ENCODE measurements at regions not wholly inside any gene's neighbourhood (a gene's known extent, or its start where the extent isn't known, plus 50 kb on each side); places are given as distances from the start of the nearest gene placed in this dataset.

DNA sequence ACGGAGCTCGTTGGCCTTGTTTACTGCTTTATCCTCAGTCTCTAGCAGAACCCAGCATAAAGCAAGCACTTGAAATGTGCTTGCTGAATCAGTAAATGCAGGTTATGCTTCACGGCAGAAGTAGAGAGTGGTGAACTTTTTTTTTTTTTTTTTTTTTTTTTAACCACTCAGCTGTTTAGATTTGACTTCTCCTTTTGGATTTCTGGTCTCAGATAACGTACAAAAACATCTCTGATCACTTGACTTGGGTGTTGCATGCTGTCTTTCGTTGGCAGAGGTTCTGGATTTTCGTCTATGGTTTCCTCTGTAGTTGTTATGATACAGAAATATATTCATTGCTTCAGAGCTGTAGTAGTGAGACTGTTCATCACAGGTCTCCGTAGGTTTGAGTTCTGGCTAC lies 242.5 kb upstream of the HABP2 start:
- DNase-seq (ENCODE audit: low read depth, low spot score) = no peak
- TF ChIP-seq, protein P1, sequence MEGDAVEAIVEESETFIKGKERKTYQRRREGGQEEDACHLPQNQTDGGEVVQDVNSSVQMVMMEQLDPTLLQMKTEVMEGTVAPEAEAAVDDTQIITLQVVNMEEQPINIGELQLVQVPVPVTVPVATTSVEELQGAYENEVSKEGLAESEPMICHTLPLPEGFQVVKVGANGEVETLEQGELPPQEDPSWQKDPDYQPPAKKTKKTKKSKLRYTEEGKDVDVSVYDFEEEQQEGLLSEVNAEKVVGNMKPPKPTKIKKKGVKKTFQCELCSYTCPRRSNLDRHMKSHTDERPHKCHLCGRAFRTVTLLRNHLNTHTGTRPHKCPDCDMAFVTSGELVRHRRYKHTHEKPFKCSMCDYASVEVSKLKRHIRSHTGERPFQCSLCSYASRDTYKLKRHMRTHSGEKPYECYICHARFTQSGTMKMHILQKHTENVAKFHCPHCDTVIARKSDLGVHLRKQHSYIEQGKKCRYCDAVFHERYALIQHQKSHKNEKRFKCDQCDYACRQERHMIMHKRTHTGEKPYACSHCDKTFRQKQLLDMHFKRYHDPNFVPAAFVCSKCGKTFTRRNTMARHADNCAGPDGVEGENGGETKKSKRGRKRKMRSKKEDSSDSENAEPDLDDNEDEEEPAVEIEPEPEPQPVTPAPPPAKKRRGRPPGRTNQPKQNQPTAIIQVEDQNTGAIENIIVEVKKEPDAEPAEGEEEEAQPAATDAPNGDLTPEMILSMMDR (IDR thresholded peaks at IDR 0.05; ENCODE audit: low read depth, low read length) = no peak
- no peak overlapping the region for H3K4me3 ChIP-seq (ENCODE audit: low read depth, low read length)
- in situ Hi-C loops (cut with HindIII; ENCODE audit: low sequenced_read_pairs) = no loop called here

DNA sequence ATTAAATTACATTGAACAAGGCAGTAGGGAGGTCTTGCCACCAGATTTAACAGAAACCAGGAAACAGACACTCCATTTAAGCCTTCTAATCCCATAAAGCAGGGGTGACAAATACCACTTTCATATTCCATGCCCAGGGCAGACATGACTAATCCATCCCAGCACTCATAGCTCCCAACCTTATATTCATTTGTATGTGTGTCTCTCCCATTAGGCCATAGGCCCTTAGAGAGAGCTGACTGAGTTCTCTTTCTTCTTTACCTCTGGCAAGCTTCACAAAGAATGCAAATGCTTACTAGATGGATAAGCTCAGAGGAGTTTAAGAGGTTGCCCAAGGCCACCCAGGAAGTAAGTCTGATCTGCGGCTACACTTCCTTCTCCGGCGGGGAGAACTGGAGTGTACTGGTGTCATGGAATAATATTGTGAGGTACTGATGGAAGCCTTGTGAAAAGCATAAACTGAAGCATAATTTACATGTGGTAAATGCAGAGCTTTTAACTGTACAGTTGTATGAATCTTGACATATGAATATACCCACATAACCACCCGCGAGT lies 239.7 kb upstream of the HABP2 start:
- no peak overlapping the region for H3K4me3 ChIP-seq (ENCODE audit: low read depth, low read length)
- no peak for DNase-seq (ENCODE audit: low read depth, low spot score)
- TF ChIP-seq, protein P1 (IDR thresholded peaks at IDR 0.05; ENCODE audit: low read depth, low read length) = no peak
- in situ Hi-C loops (cut with HindIII; ENCODE audit: low sequenced_read_pairs) = no loop called here

DNA sequence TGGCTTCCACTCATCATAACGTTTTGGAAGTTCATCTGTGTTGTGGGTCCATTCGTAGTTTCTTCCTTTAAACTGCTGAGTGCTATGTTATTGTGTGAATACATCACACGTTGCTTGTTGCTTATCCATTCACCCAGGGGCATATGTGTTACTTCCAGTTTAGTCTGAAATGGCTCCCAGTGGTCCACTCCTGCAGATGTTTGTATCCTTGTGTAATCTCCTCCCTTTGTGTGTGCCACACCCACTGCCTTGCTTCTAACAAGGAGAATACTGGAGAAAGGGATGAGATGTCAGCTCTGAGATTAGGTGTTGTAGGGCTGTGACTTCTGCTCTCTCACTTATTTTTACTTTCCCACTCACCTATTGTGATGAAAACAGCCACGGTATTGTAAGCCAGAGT lies 239.1 kb upstream of the HABP2 start:
- no peak for DNase-seq (ENCODE audit: low read depth, low spot score)
- TF ChIP-seq, protein P1 (IDR thresholded peaks at IDR 0.05; ENCODE audit: low read depth, low read length) = no peak
- in situ Hi-C loops (cut with HindIII; ENCODE audit: low sequenced_read_pairs) = no loop called here
- no peak overlapping the region for H3K4me3 ChIP-seq (ENCODE audit: low read depth, low read length)

DNA sequence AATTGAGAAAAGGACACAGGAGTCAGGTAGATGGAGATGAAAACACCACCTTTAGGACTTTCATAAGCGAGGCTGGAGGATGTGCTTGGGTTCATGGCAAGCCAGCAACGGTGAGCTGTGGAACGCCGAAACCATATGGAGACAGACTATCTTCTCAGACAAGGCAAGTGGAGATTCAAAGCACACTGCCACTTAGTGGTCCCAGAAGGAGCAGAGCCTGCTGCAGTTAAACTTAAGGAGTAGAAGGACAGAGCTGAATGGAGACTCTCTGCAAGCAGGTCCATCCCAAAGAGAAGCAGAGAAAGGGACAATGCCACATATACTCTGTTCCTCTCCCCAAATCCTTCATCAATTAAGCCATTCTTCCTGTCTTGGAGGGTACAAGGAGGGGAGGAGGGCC lies 236.3 kb upstream of the HABP2 start:
- TF ChIP-seq, protein P1 (IDR thresholded peaks at IDR 0.05; ENCODE audit: low read depth, low read length) = no peak
- in situ Hi-C loops (cut with HindIII; ENCODE audit: low sequenced_read_pairs) = no loop called here
- no peak overlapping the region for H3K4me3 ChIP-seq (ENCODE audit: low read depth, low read length)
- DNase-seq (ENCODE audit: low read depth, low spot score) = no peak

DNA sequence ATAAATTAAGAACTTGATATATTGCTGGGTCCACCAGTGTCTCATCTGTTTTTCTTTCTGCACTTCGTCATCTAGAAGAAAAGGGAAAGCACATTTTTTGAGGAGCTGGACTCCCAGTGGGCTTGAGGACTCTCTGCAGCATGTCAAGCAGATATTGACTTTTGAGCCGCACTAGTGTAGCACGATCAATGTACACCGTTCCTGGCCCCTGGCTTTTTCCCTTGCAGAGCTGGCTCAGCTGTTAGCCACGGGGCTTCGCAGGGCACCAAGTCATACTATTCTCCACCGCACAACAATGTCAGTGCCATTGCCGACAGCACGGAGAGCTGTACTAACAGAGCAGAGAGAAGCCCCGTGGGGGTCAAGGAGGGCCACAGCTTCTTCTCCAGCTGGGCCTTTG lies 235.4 kb upstream of the HABP2 start:
- no peak overlapping the region for H3K4me3 ChIP-seq (ENCODE audit: low read depth, low read length)
- TF ChIP-seq, protein P1 (IDR thresholded peaks at IDR 0.05; ENCODE audit: low read depth, low read length) = no peak

DNA sequence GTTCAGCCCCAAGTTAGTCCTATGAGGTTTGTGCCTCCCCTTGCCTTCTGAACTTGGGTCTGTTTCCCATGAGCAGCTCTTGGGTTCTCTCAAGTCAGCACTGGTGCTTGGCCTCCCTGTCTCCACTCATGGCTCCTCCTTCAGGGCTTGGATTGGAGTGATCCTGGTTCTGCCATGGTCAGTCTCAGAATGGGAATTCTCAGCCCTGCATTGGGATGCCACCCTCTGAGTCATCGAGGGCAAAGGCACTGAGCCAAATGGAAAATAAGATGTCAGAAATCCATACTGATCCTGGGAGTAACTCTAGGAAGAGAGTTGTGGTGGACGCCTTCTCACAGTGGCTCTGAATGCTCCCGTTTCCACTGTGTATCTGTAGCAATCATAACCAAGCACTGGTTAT lies 233.4 kb upstream of the HABP2 start:
- no peak overlapping the region for H3K4me3 ChIP-seq (ENCODE audit: low read depth, low read length)
- in situ Hi-C loops (cut with HindIII; ENCODE audit: low sequenced_read_pairs) = no loop called here
- TF ChIP-seq, protein P1 (IDR thresholded peaks at IDR 0.05; ENCODE audit: low read depth, low read length) = no peak
- no peak for DNase-seq (ENCODE audit: low read depth, low spot score)

More for the DNA sequence above, 235.4 kb upstream of the HABP2 start:
- in situ Hi-C loops (cut with HindIII; ENCODE audit: low sequenced_read_pairs) = no loop called here
- no peak for DNase-seq (ENCODE audit: low read depth, low spot score)

DNA sequence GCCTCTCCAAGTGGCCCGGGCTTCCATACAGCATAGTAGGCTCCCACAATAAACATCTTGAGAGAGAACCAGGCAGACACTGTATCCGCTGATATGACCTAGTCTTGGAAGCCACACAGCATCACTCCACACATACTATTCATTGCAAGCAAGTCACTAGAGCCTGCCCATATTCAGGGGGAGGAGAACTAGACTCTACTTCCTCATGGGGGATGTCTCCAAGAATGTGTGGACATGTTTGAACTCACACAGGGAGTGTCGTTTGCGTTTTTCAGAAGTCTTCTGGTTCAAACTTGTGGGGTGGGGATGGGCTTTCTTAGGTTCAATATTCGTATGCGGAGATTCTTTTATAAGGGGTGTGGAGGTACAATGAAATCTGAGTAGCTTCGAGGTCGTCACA lies 232.6 kb upstream of the HABP2 start:
- no peak for DNase-seq (ENCODE audit: low read depth, low spot score)
- TF ChIP-seq, protein P1 (IDR thresholded peaks at IDR 0.05; ENCODE audit: low read depth, low read length) = no peak
- H3K4me3 ChIP-seq (ENCODE audit: low read depth, low read length) = no peak overlapping the region
- in situ Hi-C loops (cut with HindIII; ENCODE audit: low sequenced_read_pairs) = no loop called here

All from astrocyte of the spinal cord (primary cell).